Epithelial cell of proximal tubule (primary cell): ENCODE measurements at regions not wholly inside any gene's neighbourhood (a gene's known extent, or its start where the extent isn't known, plus 50 kb on each side); places are given as distances from the start of the nearest gene placed in this dataset.

Source experiments
- DNase-seq: peaks from one replicate; pipeline ENCODE4 v3.0.0-alpha.2; 2011; ENCODE audit warnings: low read depth
- H3K4me3 ChIP-seq: 2 replicates; pipeline ENCODE4 v1.5.1; 2011; ENCODE audit warnings: low read depth, mild to moderate bottlenecking, low read length
- CTCF ChIP-seq: conservative IDR thresholded peaks from 2 replicates; pipeline ENCODE4 v1.5.1; 2012; ENCODE audit warnings: low read depth, mild to moderate bottlenecking, low read length

- no peak for TF ChIP-seq CTCF
- DNase-seq, result no peak
- no peak overlapping the region for H3K4me3 ChIP-seq
Observed at GRCh38 chr11:119885861-119886567, 157.0 kb upstream of the NECTIN1 start.

DNA sequence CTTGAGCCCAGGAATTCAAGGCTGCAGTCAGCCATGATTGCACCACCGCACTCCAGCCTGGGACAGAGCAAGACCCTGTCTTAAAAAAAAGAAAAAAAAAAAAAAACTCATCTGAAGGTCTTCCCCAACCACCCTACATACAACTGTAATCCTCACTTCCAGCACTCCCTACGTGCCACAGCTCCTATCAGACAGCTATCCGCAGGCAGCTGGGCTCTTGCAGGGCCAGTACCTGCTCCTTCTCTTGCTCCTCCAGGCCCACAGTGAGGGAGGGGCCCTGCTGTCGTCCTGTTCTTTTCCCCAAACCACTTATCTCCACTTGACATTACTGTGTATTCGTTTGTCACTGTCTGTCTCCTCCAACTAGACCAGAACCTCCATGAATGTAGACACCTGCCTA, 156.1 kb upstream of the NECTIN1 start:
- DNase-seq, result no peak
- no peak for TF ChIP-seq CTCF
- H3K4me3 ChIP-seq, result no peak overlapping the region

DNA sequence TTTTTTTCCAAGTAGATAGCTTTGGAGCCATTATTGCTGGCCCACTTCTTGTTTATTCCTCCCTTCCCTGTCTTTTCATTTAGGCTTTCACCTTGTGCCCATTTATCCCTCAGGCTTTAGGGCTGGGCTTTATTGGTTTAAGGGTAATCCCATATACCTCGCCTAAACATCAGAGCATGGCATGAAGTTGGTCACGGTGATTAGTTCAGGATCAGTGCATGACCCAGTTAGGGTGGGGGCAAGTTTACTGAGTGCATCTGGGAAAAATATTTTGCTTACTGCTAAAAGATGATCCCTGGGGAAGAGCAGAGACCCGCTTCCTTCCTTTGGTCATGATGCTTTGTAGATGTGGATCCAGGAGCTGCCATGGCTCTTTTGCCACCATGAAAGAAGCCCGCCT, 153.3 kb upstream of the NECTIN1 start:
- TF ChIP-seq CTCF, result no peak
- DNase-seq, result no peak
- H3K4me3 ChIP-seq, result no peak overlapping the region

DNA sequence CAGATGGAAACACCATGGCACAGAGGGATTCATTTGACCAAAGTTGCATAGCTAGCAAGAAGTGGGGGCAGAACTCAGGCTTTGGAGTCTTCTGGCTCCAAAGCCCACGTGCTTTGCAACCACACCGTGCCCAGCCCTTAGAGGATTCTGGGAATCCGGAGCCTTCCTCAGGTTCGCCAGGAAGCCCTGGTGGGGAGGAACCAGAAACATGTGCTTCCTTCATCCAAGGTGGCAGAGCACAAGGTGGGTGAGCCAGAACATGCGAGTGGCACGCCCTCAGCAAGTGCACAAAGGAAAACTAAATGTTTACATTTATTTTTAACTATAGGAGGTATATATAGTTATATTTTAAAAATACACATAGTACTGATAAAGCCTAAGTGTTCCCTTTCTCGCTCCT, 151.9 kb upstream of the NECTIN1 start:
- TF ChIP-seq CTCF, result no peak
- no peak overlapping the region for H3K4me3 ChIP-seq
- DNase-seq, result no peak

DNA sequence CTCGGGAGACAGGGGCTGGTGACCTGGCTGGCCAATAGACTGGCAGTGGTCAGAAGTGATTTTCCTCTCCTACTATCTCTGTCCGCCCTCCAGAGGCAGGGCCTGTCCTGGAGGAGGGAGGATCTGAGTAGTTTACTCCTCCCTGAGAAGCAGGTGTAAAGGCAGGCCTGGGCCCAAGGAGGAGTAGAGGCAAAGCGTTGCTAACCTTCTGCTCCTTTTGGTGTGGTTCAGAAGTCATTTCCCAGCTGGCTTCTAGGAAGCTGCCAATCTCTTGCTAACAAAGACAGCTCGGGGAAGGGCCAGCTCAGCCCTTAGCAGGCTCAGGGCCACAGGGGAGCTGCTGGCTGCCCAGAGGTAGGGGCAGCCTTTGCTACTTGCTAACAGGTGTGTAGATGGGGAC, 151.1 kb upstream of the NECTIN1 start:
- TF ChIP-seq CTCF, result no peak
- no peak overlapping the region for H3K4me3 ChIP-seq
- no peak for DNase-seq

DNA sequence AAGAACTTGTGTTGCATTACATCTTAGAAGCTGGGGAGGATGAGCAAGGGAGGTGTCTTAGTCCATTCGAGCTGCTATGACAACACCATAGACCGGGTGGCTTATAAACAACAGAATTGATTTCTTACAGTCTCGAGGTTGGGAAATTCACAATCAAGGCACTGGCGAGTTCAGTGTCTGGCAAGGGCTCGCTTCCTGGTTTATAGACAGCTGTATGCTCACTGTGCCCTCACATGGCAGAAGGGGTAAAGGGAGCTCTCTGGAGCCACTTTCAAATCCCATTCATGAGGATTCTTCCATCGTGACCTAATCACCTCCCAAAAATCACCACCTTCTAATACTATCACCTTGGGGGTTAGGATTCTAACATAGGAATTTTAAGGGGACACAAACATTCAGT, 150.0 kb upstream of the NECTIN1 start:
- TF ChIP-seq CTCF, result no peak
- H3K4me3 ChIP-seq, result no peak overlapping the region

DNA sequence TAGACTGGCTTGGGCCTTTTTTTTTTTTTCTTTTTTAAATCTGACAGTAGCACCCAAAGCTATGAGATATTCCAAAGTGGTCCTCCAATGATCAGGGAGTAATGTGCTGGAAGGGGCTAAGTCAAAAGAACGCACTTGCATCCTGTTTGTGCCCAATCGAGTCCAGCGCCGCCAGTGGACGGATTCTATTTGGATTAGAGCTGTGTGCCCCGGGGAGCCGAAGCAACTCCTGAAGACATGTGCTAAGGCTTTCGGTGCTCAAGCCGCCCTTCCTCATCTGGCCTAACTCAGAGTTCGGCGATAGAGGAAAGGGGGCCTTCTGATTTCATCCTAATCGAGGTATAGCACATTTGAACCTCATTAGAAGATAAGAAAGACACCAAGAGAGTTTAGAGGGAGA, 147.8 kb upstream of the NECTIN1 start:
- DNase-seq, result no peak
- TF ChIP-seq CTCF, result no peak
- no peak overlapping the region for H3K4me3 ChIP-seq

More for the DNA sequence above, 150.0 kb upstream of the NECTIN1 start:
- no peak for DNase-seq
